NCI-H1436 (cell line): ENCODE measurements at regions not wholly inside any gene's neighbourhood (a gene's known extent, or its start where the extent isn't known, plus 50 kb on each side); places are given as distances from the start of the nearest gene placed in this dataset.

ENCODE experiments used
- DNase-seq: peaks from one replicate; lab custom pipeline; 2025; lab: John Stamatoyannopoulos, UW

- DNase-seq, result peak; percentile 31
These were observed 51.2 kb upstream of the ULK4 start for GRCh38 chr3:42012935-42013690.

- no peak for DNase-seq
These were observed 50.6 kb upstream of the ULK4 start for GRCh38 chr3:42012383-42012934.
